B cell (primary cell): ENCODE measurements at regions not wholly inside any gene's neighbourhood (a gene's known extent, or its start where the extent isn't known, plus 50 kb on each side); places are given as distances from the start of the nearest gene placed in this dataset.

Experiments used
- ATAC-seq: fragments of 200-7000 bp; cut with Tn5 transposase; one replicate; pipeline ENCODE4 v1.10.0; 2021; ENCODE audit warnings: low read depth, mild to moderate bottlenecking, moderate number of reproducible peaks, moderate library complexity
- CTCF ChIA-PET: fragments of 350-600 bp; sonication (Branson Sonifier 250); formaldehyde crosslinking; loops from one replicate; lab custom pipeline; 2021; ENCODE audit warnings: antibody characterized with exemption, inconsistent platforms; lab: Charles Lee
- POLR2A ChIA-PET: fragments of 350-600 bp; sonication (Branson Sonifier 250); formaldehyde crosslinking; loops from one replicate; lab custom pipeline; 2021; ENCODE audit warnings: antibody characterized with exemption; lab: Charles Lee
- DNase-seq: peaks from one replicate; pipeline ENCODE4 v3.0.0; 2013
- H2AFZ ChIP-seq: 2 replicates; pipeline ENCODE4 v1.6.1; 2012; ENCODE audit warnings: mild to moderate bottlenecking, low read depth, low read length; ENCODE audit not compliant: insufficient read depth, poor library complexity, severe bottlenecking
- H3K27ac ChIP-seq, 2 donors: 1 replicate in 1 of 2; 2 replicates in 1 of 2; pipeline ENCODE4 v1.5.1; 2012 to 2013; ENCODE audit warnings: low read length in 2 of 2, mild to moderate bottlenecking in 2 of 2, moderate library complexity in 1 of 2
- H3K27me3 ChIP-seq, 4 experiments: fragments of 200-600 bp in 1 of 4; sonication (generic) in 1 of 4; replicated peaks in 1 of 4; 1 replicate in 2 of 4; 2 replicates in 2 of 4; pipeline versions ENCODE4 v1.6.1 to v1.7.0; 2013 to 2016; ENCODE audit warnings: low read length in 3 of 4, mild to moderate bottlenecking in 2 of 4, mixed read lengths in 1 of 4, moderate library complexity in 1 of 4; ENCODE audit not compliant: insufficient read depth in 4 of 4, control insufficient read depth in 3 of 4; ENCODE audit errors: control extremely low read depth in 1 of 4
- H3K36me3 ChIP-seq, 2 experiments: replicated peaks in 1 of 2; 1 replicate in 1 of 2; 2 replicates in 1 of 2; pipeline versions ENCODE4 v1.6.1 to v1.7.1; 2013; ENCODE audit warnings: low read length in 1 of 2; ENCODE audit not compliant: insufficient read depth in 2 of 2, control insufficient read depth in 1 of 2; ENCODE audit errors: control extremely low read depth in 1 of 2, extremely low read depth in 1 of 2
- H3K4me1 ChIP-seq, 2 donors: fragments of 200-600 bp in 1 of 2; sonication (generic) in 1 of 2; 1 replicate in 1 of 2; 2 replicates in 1 of 2; pipeline versions ENCODE4 v1.5.1 to v1.6.1; 2013 to 2017; ENCODE audit warnings: low read length in 2 of 2; ENCODE audit not compliant: control insufficient read depth in 2 of 2, insufficient read depth in 2 of 2
- H3K4me2 ChIP-seq: replicated peaks from 2 replicates; pipeline ENCODE3; 2012; ENCODE audit warnings: mild to moderate bottlenecking, low read depth, low read length; ENCODE audit not compliant: poor library complexity, severe bottlenecking
- H3K4me3 ChIP-seq, 5 experiments: fragments of 200-600 bp in 1 of 5; sonication (generic) in 1 of 5; 1 replicate in 3 of 5; 2 replicates in 2 of 5; pipeline versions ENCODE4 v1.5.1 to v1.7.0; 2011 to 2016; ENCODE audit warnings: low read length in 4 of 5, mild to moderate bottlenecking in 4 of 5, low read depth in 2 of 5, control low read depth in 1 of 5, moderate library complexity in 1 of 5; ENCODE audit not compliant: insufficient read depth in 1 of 5; ENCODE audit errors: control extremely low read depth in 1 of 5, extremely low read depth in 1 of 5
- H3K79me2 ChIP-seq: fragments of 200-600 bp; sonication (generic); one replicate; pipeline ENCODE4 v1.6.0; 2016; ENCODE audit warnings: low read length; ENCODE audit not compliant: control insufficient read depth, insufficient read depth
- H3K9ac ChIP-seq: fragments of 200-600 bp; sonication (generic); 2 replicates; pipeline ENCODE4 v1.6.1; 2017; ENCODE audit warnings: mild to moderate bottlenecking, low read length, moderate library complexity
- H3K9me3 ChIP-seq, 3 donors: one replicate each; pipeline versions ENCODE4 v1.6.1 to v1.7.1; 2013; ENCODE audit warnings: low read length in 2 of 3; ENCODE audit not compliant: control insufficient read depth in 2 of 3, insufficient read depth in 1 of 3; ENCODE audit errors: control extremely low read depth in 1 of 3
- H4K20me1 ChIP-seq: 2 replicates; pipeline ENCODE4 v1.6.0; 2012; ENCODE audit warnings: mild to moderate bottlenecking, low read length; ENCODE audit not compliant: insufficient read depth, control insufficient read depth, poor library complexity, severe bottlenecking
- H3K27ac Mint-ChIP-seq: one replicate; pipeline ENCODE4 v1.8.0; 2021; ENCODE audit warnings: mixed read lengths
- H3K27me3 Mint-ChIP-seq: one replicate; pipeline ENCODE4 v1.8.0; 2021; ENCODE audit warnings: mixed read lengths
- H3K4me1 Mint-ChIP-seq: one replicate; pipeline ENCODE4 v1.8.0; 2021; ENCODE audit warnings: mixed read lengths
- H3K4me3 Mint-ChIP-seq: one replicate; pipeline ENCODE4 v1.8.0; 2021; ENCODE audit warnings: mixed read lengths
- H3K9me3 Mint-ChIP-seq: one replicate; pipeline ENCODE4 v1.8.0; 2022; ENCODE audit warnings: mixed read lengths; ENCODE audit not compliant: insufficient read depth
- EZH2 ChIP-seq: IDR thresholded peaks from 2 replicates; pipeline ENCODE4 v1.6.1; 2012; ENCODE audit warnings: borderline replicate concordance, low read depth, mild to moderate bottlenecking, moderate library complexity, low read length; ENCODE audit not compliant: insufficient read depth, poor library complexity, severe bottlenecking
- WGBS: methylation state at CpG from one replicate; pipeline ENCODE4 v1.1.5; 2013; ENCODE audit warnings: missing lambda C conversion rate; ENCODE audit not compliant: insufficient coverage; 5-methylcytosine and 5-hydroxymethylcytosine counted together
- intact Hi-C: fragments of 100-400 bp; cut with micrococcal nuclease; formaldehyde crosslinking; loops from one replicate; pipeline ENCODE4 v1.10.0; 2022
- TF ChIP-seq, protein P1 (sequence below): fragments of 200-600 bp; IDR thresholded peaks from one replicate; pipeline ENCODE4 v1.8.0; 2022; ENCODE audit warnings: antibody characterized with exemption, mild to moderate bottlenecking

DNA sequence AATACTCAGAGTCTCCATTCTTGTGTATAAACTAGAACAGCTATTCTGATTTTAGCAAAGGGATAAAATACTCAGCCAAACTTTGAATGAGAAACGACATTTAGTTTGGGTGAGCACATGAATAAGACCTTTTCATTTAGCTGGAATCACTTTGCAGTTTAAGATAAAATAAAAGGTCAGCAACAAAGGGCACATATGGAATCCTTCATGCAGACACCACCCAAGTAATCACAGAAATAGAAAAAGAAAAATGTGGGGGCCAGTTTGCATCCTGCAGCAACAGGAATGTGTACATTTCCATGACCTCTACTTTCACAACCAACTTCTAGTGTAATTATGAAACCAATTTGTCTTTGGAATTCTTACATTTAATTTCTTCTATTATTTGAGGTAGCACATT lies 1637.4 kb downstream of the PCDH9 start:
- Mint-ChIP-seq H3K4me3 (no peak overlapping the region), H3K4me1 (no peaks in the 10 kb centered on the region), H3K9me3 (peaks cover 4% of the 10 kb centered on the region), H3K27me3 (no peaks in the 10 kb centered on the region), H3K27ac (no peak overlapping the region)
- no peak overlapping the region for H3K9ac ChIP-seq
- H3K27ac ChIP-seq: no peak overlapping the region
- DNase-seq (no peak), ATAC-seq (no peak)
- CTCF ChIA-PET: no interaction called here
- H3K36me3 ChIP-seq: no peaks in the 10 kb centered on the region
- H3K27me3 ChIP-seq: no peaks in the 10 kb centered on the region
- no peaks in the 10 kb centered on the region for H3K79me2 ChIP-seq
- no CpG with 5 or more reads among the region's 1 CpG for WGBS
- no peak overlapping the region for H2AFZ ChIP-seq
- intact Hi-C loops: no loop called here
- no peak overlapping the region for H3K4me2 ChIP-seq
- H3K4me1 ChIP-seq: no peaks in the 10 kb centered on the region
- POLR2A ChIA-PET: no interaction called here
- no peaks in the 10 kb centered on the region for H3K9me3 ChIP-seq
- H3K4me3 ChIP-seq: no peak overlapping the region
- H4K20me1 ChIP-seq: no peaks in the 10 kb centered on the region
- TF ChIP-seq, protein P1, sequence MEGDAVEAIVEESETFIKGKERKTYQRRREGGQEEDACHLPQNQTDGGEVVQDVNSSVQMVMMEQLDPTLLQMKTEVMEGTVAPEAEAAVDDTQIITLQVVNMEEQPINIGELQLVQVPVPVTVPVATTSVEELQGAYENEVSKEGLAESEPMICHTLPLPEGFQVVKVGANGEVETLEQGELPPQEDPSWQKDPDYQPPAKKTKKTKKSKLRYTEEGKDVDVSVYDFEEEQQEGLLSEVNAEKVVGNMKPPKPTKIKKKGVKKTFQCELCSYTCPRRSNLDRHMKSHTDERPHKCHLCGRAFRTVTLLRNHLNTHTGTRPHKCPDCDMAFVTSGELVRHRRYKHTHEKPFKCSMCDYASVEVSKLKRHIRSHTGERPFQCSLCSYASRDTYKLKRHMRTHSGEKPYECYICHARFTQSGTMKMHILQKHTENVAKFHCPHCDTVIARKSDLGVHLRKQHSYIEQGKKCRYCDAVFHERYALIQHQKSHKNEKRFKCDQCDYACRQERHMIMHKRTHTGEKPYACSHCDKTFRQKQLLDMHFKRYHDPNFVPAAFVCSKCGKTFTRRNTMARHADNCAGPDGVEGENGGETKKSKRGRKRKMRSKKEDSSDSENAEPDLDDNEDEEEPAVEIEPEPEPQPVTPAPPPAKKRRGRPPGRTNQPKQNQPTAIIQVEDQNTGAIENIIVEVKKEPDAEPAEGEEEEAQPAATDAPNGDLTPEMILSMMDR: no peak
- no peak for TF ChIP-seq EZH2

DNA sequence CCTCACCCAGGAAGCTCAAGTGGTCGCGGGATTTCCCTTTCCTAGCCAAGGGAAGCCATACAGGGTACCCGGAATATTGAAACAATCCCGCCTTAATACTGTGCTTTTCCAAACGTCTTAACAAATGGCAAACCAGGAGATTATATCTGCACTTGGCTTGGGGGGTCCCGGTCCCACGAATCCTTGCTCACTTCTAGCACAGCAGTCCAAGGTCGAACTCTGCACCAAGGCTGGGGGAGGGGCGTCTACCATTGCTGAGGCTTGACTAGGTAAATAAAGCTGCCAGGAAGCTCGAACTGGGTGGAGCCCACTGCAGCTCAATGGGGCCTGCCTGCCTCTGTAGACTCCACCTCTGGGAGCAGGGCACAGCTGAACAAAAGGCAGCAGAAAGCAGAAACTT lies 1644.8 kb downstream of the PCDH9 start:
- Mint-ChIP-seq H3K4me1 (no peaks in the 10 kb centered on the region), H3K9me3 (peaks cover 5% of the 10 kb centered on the region), H3K27me3 (no peaks in the 10 kb centered on the region), H3K27ac (no peak overlapping the region), H3K4me3 (no peak overlapping the region)
- Histone ChIP-seq H3K4me2 (no peak overlapping the region), H3K9ac (no peak overlapping the region), H3K79me2 (no peaks in the 10 kb centered on the region), H2AFZ (no peak overlapping the region), H3K4me1 (no peaks in the 10 kb centered on the region), H3K9me3 (peaks cover 0 to 4% (median 0%) of the 10 kb centered on the region in 3 donors), H4K20me1 (no peaks in the 10 kb centered on the region), H3K27me3 (no peaks in the 10 kb centered on the region), H3K36me3 (no peaks in the 10 kb centered on the region), H3K27ac (no peak overlapping the region), H3K4me3 (no peak overlapping the region)
- intact Hi-C loops: no loop called here
- CTCF ChIA-PET: no interaction called here
- ATAC-seq (no peak), DNase-seq (no peak)
- WGBS: 92% methylated on average over 10 of the region's 10 CpGs
- TF ChIP-seq, protein P1: no peak
- no peak for TF ChIP-seq EZH2
- POLR2A ChIA-PET: no interaction called here
